Glutamatergic neuron (in vitro differentiated cells): ENCODE measurements at regions not wholly inside any gene's neighbourhood (a gene's known extent, or its start where the extent isn't known, plus 50 kb on each side); places are given as distances from the start of the nearest gene placed in this dataset.

ENCODE experiments used
- DNase-seq: peaks from one replicate; pipeline ENCODE4 v3.0.0; 2022
- H3K27ac Mint-ChIP-seq: one replicate; pipeline ENCODE4 v1.8.0; 2020; ENCODE audit warnings: mild to moderate bottlenecking, mixed read lengths, inconsistent platforms; ENCODE audit not compliant: unreplicated experiment
- H3K27me3 Mint-ChIP-seq: one replicate; pipeline ENCODE4 v1.8.0; 2020; ENCODE audit warnings: mild to moderate bottlenecking, moderate library complexity, mixed read lengths, inconsistent platforms; ENCODE audit not compliant: unreplicated experiment
- H3K36me3 Mint-ChIP-seq: one replicate; pipeline ENCODE4 v1.8.0; 2020; ENCODE audit warnings: mild to moderate bottlenecking, mixed read lengths, inconsistent platforms; ENCODE audit not compliant: unreplicated experiment
- H3K4me1 Mint-ChIP-seq: one replicate; pipeline ENCODE4 v1.8.0; 2020; ENCODE audit warnings: mild to moderate bottlenecking, low read depth, mixed read lengths, inconsistent platforms; ENCODE audit not compliant: unreplicated experiment
- H3K4me3 Mint-ChIP-seq: one replicate; pipeline ENCODE4 v1.8.0; 2020; ENCODE audit warnings: mild to moderate bottlenecking, mixed read lengths, inconsistent platforms; ENCODE audit not compliant: unreplicated experiment
- H3K9me3 Mint-ChIP-seq: one replicate; pipeline ENCODE4 v1.8.0; 2020; ENCODE audit warnings: mild to moderate bottlenecking, moderate library complexity, mixed read lengths, inconsistent platforms; ENCODE audit not compliant: unreplicated experiment
- CTCF ChIP-seq: fragments of 200-600 bp; sonication (generic); IDR thresholded peaks from one replicate; pipeline ENCODE4 v1.5.0; 2021; ENCODE audit not compliant: partially characterized antibody, unreplicated experiment

GRCh38 chr18:24934258-24934932 is 417.6 kb downstream of the ZNF521 start:
- H3K4me3 Mint-ChIP-seq, result no peak overlapping the region
- H3K4me1 Mint-ChIP-seq, result peaks cover 3% of the 10 kb centered on the region
- no peaks in the 10 kb centered on the region for H3K36me3 Mint-ChIP-seq
- no peak for TF ChIP-seq CTCF
- DNase-seq, result no peak
- no peaks in the 10 kb centered on the region for H3K9me3 Mint-ChIP-seq
- H3K27me3 Mint-ChIP-seq, result no peaks in the 10 kb centered on the region
- no peak overlapping the region for H3K27ac Mint-ChIP-seq

GRCh38 chr18:24935008-24935407 is 417.0 kb downstream of the ZNF521 start:
- no peak overlapping the region for H3K4me3 Mint-ChIP-seq
- no peaks in the 10 kb centered on the region for H3K9me3 Mint-ChIP-seq
- H3K27me3 Mint-ChIP-seq, result no peaks in the 10 kb centered on the region
- H3K27ac Mint-ChIP-seq, result no peak overlapping the region
- DNase-seq, result no peak
- TF ChIP-seq CTCF, result no peak
- H3K36me3 Mint-ChIP-seq, result no peaks in the 10 kb centered on the region
- peaks cover 3% of the 10 kb centered on the region for H3K4me1 Mint-ChIP-seq

GRCh38 chr18:24935896-24936295 is 416.1 kb downstream of the ZNF521 start:
- Mint-ChIP-seq H3K9me3 (no peaks in the 10 kb centered on the region), H3K4me3 (no peak overlapping the region), H3K4me1 (peaks cover 4% of the 10 kb centered on the region), H3K27me3 (no peaks in the 10 kb centered on the region), H3K27ac (no peak overlapping the region), H3K36me3 (no peaks in the 10 kb centered on the region)
- DNase-seq, result no peak
- TF ChIP-seq CTCF, result no peak

- H3K4me3 Mint-ChIP-seq, result no peak overlapping the region
- no peaks in the 10 kb centered on the region for H3K9me3 Mint-ChIP-seq
- H3K27me3 Mint-ChIP-seq, result no peaks in the 10 kb centered on the region
- DNase-seq, result no peak
- H3K36me3 Mint-ChIP-seq, result no peaks in the 10 kb centered on the region
- TF ChIP-seq CTCF, result no peak
- peaks cover 10% of the 10 kb centered on the region for H3K4me1 Mint-ChIP-seq
- H3K27ac Mint-ChIP-seq, result no peak overlapping the region
Observed at GRCh38 chr18:24936691-24937090, 415.3 kb downstream of the ZNF521 start.

- no peak for DNase-seq
- no peak overlapping the region for H3K4me3 Mint-ChIP-seq
- no peaks in the 10 kb centered on the region for H3K27me3 Mint-ChIP-seq
- peaks cover 11% of the 10 kb centered on the region for H3K4me1 Mint-ChIP-seq
- no peak for TF ChIP-seq CTCF
- no peaks in the 10 kb centered on the region for H3K36me3 Mint-ChIP-seq
- H3K27ac Mint-ChIP-seq, result no peak overlapping the region
- H3K9me3 Mint-ChIP-seq, result peaks cover 2% of the 10 kb centered on the region
Observed at GRCh38 chr18:24937639-24938275, 414.2 kb downstream of the ZNF521 start.
